GM23338 (cell line): ENCODE measurements at regions not wholly inside any gene's neighbourhood (a gene's known extent, or its start where the extent isn't known, plus 50 kb on each side); places are given as distances from the start of the nearest gene placed in this dataset.

ENCODE experiments used
- ATAC-seq: fragments of 200-7000 bp; cut with Tn5 transposase; 3 replicates; pipeline ENCODE4 v1.9.1; 2020
- DNase-seq: peaks from one replicate; pipeline ENCODE4 v3.0.0-alpha.2; 2015; ENCODE audit warnings: low spot score
- H2AFZ ChIP-seq: fragments of 200-600 bp; sonication (generic); 2 replicates; pipeline ENCODE4 v1.8.0; 2016; ENCODE audit warnings: antibody characterized with exemption, mild to moderate bottlenecking, moderate library complexity
- H3F3A ChIP-seq: fragments of 200-600 bp; sonication (generic); replicated peaks from 2 replicates; pipeline ENCODE4 v1.8.0; 2017; ENCODE audit warnings: antibody characterized with exemption, mixed run types, low read depth
- H3K27ac ChIP-seq: fragments of 200-600 bp; sonication (generic); 2 replicates; pipeline ENCODE4 v1.6.1; 2016; ENCODE audit warnings: low read depth
- H3K27me3 ChIP-seq: fragments of 200-600 bp; sonication (generic); 2 replicates; pipeline ENCODE4 v1.8.0; 2016; ENCODE audit warnings: mild to moderate bottlenecking, mixed run types, moderate library complexity; ENCODE audit not compliant: insufficient read depth
- H3K36me3 ChIP-seq: fragments of 200-600 bp; sonication (generic); 2 replicates; pipeline ENCODE4 v1.8.0; 2016; ENCODE audit warnings: mild to moderate bottlenecking; ENCODE audit not compliant: insufficient read depth
- H3K4me1 ChIP-seq: fragments of 200-600 bp; sonication (generic); 2 replicates; pipeline ENCODE4 v1.8.0; 2016; ENCODE audit warnings: mild to moderate bottlenecking, moderate library complexity; ENCODE audit not compliant: insufficient read depth
- H3K4me2 ChIP-seq: fragments of 200-600 bp; sonication (generic); 2 replicates; pipeline ENCODE4 v1.7.1; 2017; ENCODE audit warnings: mixed run types
- H3K4me3 ChIP-seq: fragments of 200-600 bp; sonication (generic); 2 replicates; pipeline ENCODE4 v1.6.1; 2016; ENCODE audit warnings: mixed run types
- H3K79me2 ChIP-seq: fragments of 200-600 bp; sonication (generic); replicated peaks from 2 replicates; pipeline ENCODE4 v1.8.0; 2017; ENCODE audit warnings: mild to moderate bottlenecking; ENCODE audit not compliant: insufficient read depth
- H3K9me2 ChIP-seq: fragments of 200-600 bp; sonication (generic); 2 replicates; pipeline ENCODE4 v1.8.0; 2017; ENCODE audit not compliant: insufficient read depth
- H4K20me1 ChIP-seq: fragments of 200-600 bp; sonication (generic); replicated peaks from 2 replicates; pipeline ENCODE4 v1.8.0; 2017; ENCODE audit warnings: mild to moderate bottlenecking; ENCODE audit not compliant: insufficient read depth
- H3K27ac Mint-ChIP-seq: 2 replicates; pipeline ENCODE4 v1.8.0; 2020; ENCODE audit warnings: inconsistent platforms, mild to moderate bottlenecking, moderate library complexity, mixed read lengths
- H3K27me3 Mint-ChIP-seq: 3 replicates; pipeline ENCODE4 v1.8.0; 2022; ENCODE audit warnings: low read depth, mild to moderate bottlenecking, moderate library complexity, mixed read lengths, inconsistent platforms; ENCODE audit not compliant: insufficient read depth, poor library complexity
- H3K36me3 Mint-ChIP-seq: 3 replicates; pipeline ENCODE4 v1.8.0; 2021; ENCODE audit warnings: low read depth, mild to moderate bottlenecking, inconsistent platforms, moderate library complexity, mixed read lengths
- H3K4me1 Mint-ChIP-seq: 3 replicates; pipeline ENCODE4 v1.8.0; 2020; ENCODE audit warnings: mild to moderate bottlenecking, inconsistent platforms, mixed read lengths
- H3K4me3 Mint-ChIP-seq: 3 replicates; pipeline ENCODE4 v1.8.0; 2021; ENCODE audit warnings: moderate library complexity, mild to moderate bottlenecking, inconsistent platforms, mixed read lengths
- H3K9me3 Mint-ChIP-seq: 3 replicates; pipeline ENCODE4 v1.8.0; 2020; ENCODE audit warnings: moderate library complexity, mild to moderate bottlenecking, inconsistent platforms, mixed read lengths
- CREB1 ChIP-seq: fragments of 250-450 bp; sonication (Bioruptor Pico); IDR thresholded peaks from 2 replicates; pipeline ENCODE4 v1.5.0; 2020; ENCODE audit warnings: low read depth, mild to moderate bottlenecking, moderate library complexity
- CTCF ChIP-seq, 2 experiments: fragments of 200-600 bp in 1 of 2; sonication (generic) in 1 of 2; conservative IDR thresholded peaks; 2 replicates each; pipeline versions ENCODE4 v1.5.1 to v1.6.1; 2016 to 2017; ENCODE audit warnings: antibody characterized with exemption in 2 of 2, low read depth in 2 of 2, mild to moderate bottlenecking in 2 of 2, moderate library complexity in 1 of 2
- ETS1 ChIP-seq: IDR thresholded peaks from 2 replicates; pipeline ENCODE4 v1.6.1; 2016; ENCODE audit warnings: antibody characterized with exemption
- EZH2 ChIP-seq: fragments of 200-600 bp; sonication (generic); IDR thresholded peaks from one replicate; pipeline ENCODE4 v1.8.0; 2017; ENCODE audit warnings: antibody characterized with exemption, mild to moderate bottlenecking, low read depth; ENCODE audit not compliant: unreplicated experiment
- EZH2phosphoT487 ChIP-seq: fragments of 200-600 bp; sonication (generic); IDR thresholded peaks from one replicate; pipeline ENCODE4 v1.8.1; 2018; ENCODE audit warnings: antibody characterized with exemption; ENCODE audit not compliant: unreplicated experiment
- JUNB ChIP-seq: IDR thresholded peaks from one replicate; pipeline ENCODE4 v1.6.1; 2016; ENCODE audit warnings: antibody characterized with exemption; ENCODE audit not compliant: unreplicated experiment
- NANOG ChIP-seq: IDR thresholded peaks from 2 replicates; pipeline ENCODE4 v1.6.1; 2016; ENCODE audit warnings: antibody characterized with exemption, borderline replicate concordance
- REST ChIP-seq: IDR thresholded peaks from one replicate; pipeline ENCODE4 v1.6.1; 2018; ENCODE audit warnings: antibody characterized with exemption; ENCODE audit not compliant: unreplicated experiment
- STAT1 ChIP-seq: IDR thresholded peaks from one replicate; pipeline ENCODE4 v1.6.1; 2016; ENCODE audit warnings: antibody characterized with exemption; ENCODE audit not compliant: unreplicated experiment
- ZNF114 ChIP-seq: fragments of 250-450 bp; sonication (Bioruptor Pico); IDR thresholded peaks from 2 replicates; pipeline ENCODE4 v1.5.0; 2020; ENCODE audit warnings: mild to moderate bottlenecking, moderate library complexity
- ZNF331 ChIP-seq: fragments of 250-450 bp; sonication (Bioruptor Pico); IDR thresholded peaks from 2 replicates; pipeline ENCODE4 v1.5.0; 2020; ENCODE audit warnings: low read depth, mild to moderate bottlenecking, moderate library complexity

GRCh38 chr10:78191301-78191700, 157.6 kb downstream of the RPS24 start:
- Histone ChIP-seq H4K20me1 (no peaks in the 10 kb centered on the region), H2AFZ (no peak overlapping the region), H3K27me3 (no peaks in the 10 kb centered on the region), H3K79me2 (no peaks in the 10 kb centered on the region), H3K36me3 (no peaks in the 10 kb centered on the region), H3K27ac (no peak overlapping the region), H3K4me2 (no peak overlapping the region), H3F3A (no peaks in the 10 kb centered on the region), H3K4me3 (no peak overlapping the region), H3K9me2 (no peaks in the 10 kb centered on the region), H3K4me1 (no peaks in the 10 kb centered on the region)
- H3K27ac Mint-ChIP-seq: no peak overlapping the region
- H3K27me3 Mint-ChIP-seq: peaks cover 8% of the 10 kb centered on the region
- DNase-seq (no peak), ATAC-seq (no peak)
- no peak overlapping the region for H3K4me3 Mint-ChIP-seq
- no peak for TF ChIP-seq STAT1
- peaks cover 17% of the 10 kb centered on the region for H3K9me3 Mint-ChIP-seq
- H3K4me1 Mint-ChIP-seq: no peaks in the 10 kb centered on the region; the same call in 2 of the 3 replicates
- no peaks in the 10 kb centered on the region for H3K36me3 Mint-ChIP-seq

GRCh38 chr10:78193189-78193588, 159.5 kb downstream of the RPS24 start:
- TF ChIP-seq CTCF (conservative IDR thresholded peaks at IDR 0.05; ENCODE audit: low read depth in 2 of 2) (no peak), EZH2 (no peak), REST (no peak), EZH2phosphoT487 (no peak), JUNB (no peak), NANOG (no peak), CREB1 (no peak), ZNF331 (CRISPR knock-in tag) (no peak), ETS1 (no peak), STAT1 (no peak), ZNF114 (CRISPR knock-in tag) (no peak)
- Histone ChIP-seq H4K20me1 (no peaks in the 10 kb centered on the region), H3K27ac (no peak overlapping the region), H3K27me3 (no peaks in the 10 kb centered on the region), H3F3A (no peaks in the 10 kb centered on the region), H3K79me2 (no peaks in the 10 kb centered on the region), H2AFZ (no peak overlapping the region), H3K9me2 (no peaks in the 10 kb centered on the region), H3K4me1 (no peaks in the 10 kb centered on the region), H3K36me3 (no peaks in the 10 kb centered on the region), H3K4me2 (no peak overlapping the region), H3K4me3 (no peak overlapping the region)
- H3K9me3 Mint-ChIP-seq: peaks cover 17% of the 10 kb centered on the region
- H3K4me1 Mint-ChIP-seq: no peaks in the 10 kb centered on the region; the same call in 2 of the 3 replicates
- no peak for ATAC-seq
- peaks cover 8% of the 10 kb centered on the region for H3K27me3 Mint-ChIP-seq
- H3K27ac Mint-ChIP-seq: no peak overlapping the region
- no peak overlapping the region for H3K4me3 Mint-ChIP-seq
- no peak for DNase-seq
- H3K36me3 Mint-ChIP-seq: no peaks in the 10 kb centered on the region
